ENCODE measurements at regions not wholly inside any gene's neighbourhood (a gene's known extent, or its start where the extent isn't known, plus 50 kb on each side); places are given as distances from the start of the nearest gene placed in this dataset.

DNA sequence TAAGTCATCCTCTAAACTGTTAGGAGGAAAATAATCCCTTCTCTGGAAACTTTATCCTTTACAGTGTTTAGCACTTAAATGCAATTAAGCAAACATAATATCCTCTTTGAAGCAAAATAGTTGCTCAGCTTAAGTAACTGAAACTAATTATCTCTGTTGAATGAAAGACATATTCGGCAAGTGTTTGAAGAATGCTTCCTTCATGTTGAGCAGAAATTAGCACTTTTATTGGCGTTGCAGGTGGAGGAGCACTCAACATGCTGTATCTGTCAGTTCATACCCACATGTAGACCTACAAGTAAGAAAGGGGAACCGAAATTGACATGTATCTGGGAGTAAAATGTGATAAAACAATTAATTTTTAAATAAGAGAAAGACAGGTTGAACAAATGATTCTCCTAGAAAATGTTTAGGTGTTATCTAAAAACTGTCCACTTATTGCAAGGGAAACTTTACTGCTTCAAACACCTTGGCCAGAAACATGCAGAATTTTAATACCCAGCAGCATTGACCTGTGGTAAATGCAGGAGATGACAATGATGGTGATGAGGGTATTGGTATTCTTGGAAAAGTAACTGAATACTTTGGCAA is 987.0 kb upstream of the MAP3K7 start:
- Histone ChIP-seq H3K56ac (ENCODE audit: insufficient read length, low read depth, low read length) (no peak overlapping the region), H3K4me2 (ENCODE audit: insufficient read depth, insufficient read length, low read length) (no peak overlapping the region), H4K20me1 (ENCODE audit: control insufficient read depth, insufficient read depth, insufficient read length) (no peaks in the 10 kb centered on the region), H2BK120ac (ENCODE audit: low read depth, low read length, poor library complexity, severe bottlenecking) (no peak overlapping the region), H3K79me2 (ENCODE audit: insufficient read depth, low read length) (no peaks in the 10 kb centered on the region), H3K4me1 (ENCODE audit: insufficient read depth, low read length) (no peaks in the 10 kb centered on the region), H4K91ac (ENCODE audit: insufficient read length, low read depth, low read length) (no peak overlapping the region), H4K8ac (replicated peaks; ENCODE audit: insufficient read length, low read depth, low read length) (no peak overlapping the region), H3K23me2 (ENCODE audit: insufficient read length, low read depth, low read length, poor library complexity, severe bottlenecking) (no peaks in the 10 kb centered on the region), H3K23ac (ENCODE audit: insufficient read length, low read depth, low read length) (no peak overlapping the region), H3K4ac (ENCODE audit: low read depth, low read length) (no peak overlapping the region), H2AFZ (ENCODE audit: low read length) (no peak overlapping the region), H2BK5ac (ENCODE audit: insufficient read length, low read length) (no peak overlapping the region), H2BK15ac (ENCODE audit: low read depth, low read length) (no peak overlapping the region), H2AK5ac (ENCODE audit: insufficient read length, low read length) (no peak overlapping the region), H3K27ac (ENCODE audit: insufficient read length, low read depth, low read length) (no peak overlapping the region), H3K9ac (ENCODE audit: extremely low read depth, insufficient read length, low read length) (no peak overlapping the region), H4K5ac (ENCODE audit: insufficient read length, low read depth, low read length) (no peak overlapping the region), H2BK20ac (ENCODE audit: low read depth, low read length, poor library complexity, severe bottlenecking) (no peak overlapping the region), H3K18ac (ENCODE audit: insufficient read length, low read depth, low read length) (no peak overlapping the region), H2BK12ac (ENCODE audit: insufficient read length, low read depth, low read length) (no peak overlapping the region), H3K27me3 (ENCODE audit: insufficient read depth, low read length) (no peaks in the 10 kb centered on the region), H3K14ac (ENCODE audit: insufficient read depth, low read length) (no peak overlapping the region), H3T11ph (ENCODE audit: low read length) (no peak overlapping the region), H3K9me3 (ENCODE audit: control insufficient read depth, low read depth, low read length) (no peaks in the 10 kb centered on the region), H3K79me1 (ENCODE audit: insufficient read depth, low read depth, low read length, poor library complexity, severe bottlenecking) (no peaks in the 10 kb centered on the region)
- H3K36me3 Mint-ChIP-seq (ENCODE audit: insufficient read depth in 1 of 3, low read depth in 3 of 3), result no peaks in the 10 kb centered on the region
- DNase-seq, result no peak
- no peaks in the 10 kb centered on the region for H3K27me3 Mint-ChIP-seq (ENCODE audit: low read depth)
- TF ChIP-seq, protein P1, sequence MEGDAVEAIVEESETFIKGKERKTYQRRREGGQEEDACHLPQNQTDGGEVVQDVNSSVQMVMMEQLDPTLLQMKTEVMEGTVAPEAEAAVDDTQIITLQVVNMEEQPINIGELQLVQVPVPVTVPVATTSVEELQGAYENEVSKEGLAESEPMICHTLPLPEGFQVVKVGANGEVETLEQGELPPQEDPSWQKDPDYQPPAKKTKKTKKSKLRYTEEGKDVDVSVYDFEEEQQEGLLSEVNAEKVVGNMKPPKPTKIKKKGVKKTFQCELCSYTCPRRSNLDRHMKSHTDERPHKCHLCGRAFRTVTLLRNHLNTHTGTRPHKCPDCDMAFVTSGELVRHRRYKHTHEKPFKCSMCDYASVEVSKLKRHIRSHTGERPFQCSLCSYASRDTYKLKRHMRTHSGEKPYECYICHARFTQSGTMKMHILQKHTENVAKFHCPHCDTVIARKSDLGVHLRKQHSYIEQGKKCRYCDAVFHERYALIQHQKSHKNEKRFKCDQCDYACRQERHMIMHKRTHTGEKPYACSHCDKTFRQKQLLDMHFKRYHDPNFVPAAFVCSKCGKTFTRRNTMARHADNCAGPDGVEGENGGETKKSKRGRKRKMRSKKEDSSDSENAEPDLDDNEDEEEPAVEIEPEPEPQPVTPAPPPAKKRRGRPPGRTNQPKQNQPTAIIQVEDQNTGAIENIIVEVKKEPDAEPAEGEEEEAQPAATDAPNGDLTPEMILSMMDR (conservative IDR thresholded peaks at IDR 0.05), result no peak
- no peak overlapping the region for H3K4me3 Mint-ChIP-seq
- WGBS (ENCODE audit: extremely low coverage, insufficient read length, low lambda C conversion rate), result no CpG with 5 or more reads among the region's 3 CpGs
- no peak overlapping the region for H3K27ac Mint-ChIP-seq
- peaks cover 0 to 2% of the 10 kb centered on the region in 2 experiments; a peak in 1 of 4 replicates for H3K4me1 Mint-ChIP-seq
- no peaks in the 10 kb centered on the region for H3K9me3 Mint-ChIP-seq

All from H9 (cell line).